GM12878 (cell line): ENCODE measurements at regions not wholly inside any gene's neighbourhood (a gene's known extent, or its start where the extent isn't known, plus 50 kb on each side); places are given as distances from the start of the nearest gene placed in this dataset.

Experiments used
- CHD2 ChIP-seq: IDR thresholded peaks from 2 replicates; pipeline ENCODE4 v1.6.1; 2011; ENCODE audit warnings: low read depth, low read length, improper control_type of control experiment, borderline replicate concordance
- EGR1 ChIP-seq, 2 experiments: IDR thresholded peaks; 1 replicate in 1 of 2; 2 replicates in 1 of 2; pipeline ENCODE4 v1.6.1; 2011 to 2012; ENCODE audit warnings: low read depth in 2 of 2, low read length in 2 of 2, borderline replicate concordance in 1 of 2, mild to moderate bottlenecking in 1 of 2, moderate library complexity in 1 of 2
- EZH2 ChIP-seq: IDR thresholded peaks from 2 replicates; pipeline ENCODE4 v1.6.1; 2012; ENCODE audit warnings: low read depth, mild to moderate bottlenecking, control low read depth, inconsistent platforms, low read length, borderline replicate concordance; ENCODE audit not compliant: control insufficient read depth
- HDAC2 ChIP-seq: fragments of 200-600 bp; sonication (generic); IDR thresholded peaks from 2 replicates; pipeline ENCODE4 v1.6.1; 2017
- HDGF ChIP-seq: fragments of 450-650 bp; IDR thresholded peaks from 2 replicates; pipeline ENCODE4 v1.6.1; 2016; ENCODE audit warnings: antibody characterized with exemption
- KDM1A ChIP-seq: fragments of 200-600 bp; sonication (generic); IDR thresholded peaks from 2 replicates; pipeline ENCODE4 v1.6.1; 2016; ENCODE audit warnings: borderline replicate concordance
- NR2C2 ChIP-seq: IDR thresholded peaks from 2 replicates; pipeline ENCODE4 v1.6.1; 2011; ENCODE audit warnings: borderline replicate concordance, low read depth; ENCODE audit not compliant: control insufficient read depth, insufficient read length
- POLR2A ChIP-seq: IDR thresholded peaks from 2 replicates; pipeline ENCODE4 v1.6.1; 2011; ENCODE audit warnings: low read depth, mild to moderate bottlenecking, low read length
- RBBP5 ChIP-seq: fragments of 200-600 bp; sonication (generic); conservative IDR thresholded peaks from 2 replicates; pipeline ENCODE4 v1.6.1; 2016
- ZSCAN29 ChIP-seq: fragments of 450-650 bp; IDR thresholded peaks from 2 replicates; pipeline ENCODE4 v1.6.1; 2017; ENCODE audit warnings: mild to moderate bottlenecking, moderate library complexity
- TF ChIP-seq, protein P1 (sequence below), 3 experiments: IDR thresholded peaks in 2 of 3; conservative IDR thresholded peaks in 1 of 3; 2 replicates each; pipeline ENCODE4 v1.5.1; 2011; ENCODE audit warnings: low read depth in 3 of 3, low read length in 3 of 3, mild to moderate bottlenecking in 3 of 3, control low read depth in 2 of 3, moderate library complexity in 2 of 3, inconsistent platforms in 1 of 3, mixed read lengths in 1 of 3; ENCODE audit not compliant: control insufficient read depth in 2 of 3, insufficient read depth in 1 of 3; ENCODE audit errors: extremely low read depth in 1 of 3
- TF ChIP-seq, protein P2 (sequence below): IDR thresholded peaks from 2 replicates; pipeline ENCODE4 v1.6.1; 2011; ENCODE audit warnings: low read depth, low read length, improper control_type of control experiment, borderline replicate concordance
- TF ChIP-seq, protein P3 (sequence below): IDR thresholded peaks from 2 replicates; pipeline ENCODE4 v1.6.1; 2011; ENCODE audit warnings: low read depth, mild to moderate bottlenecking, low read length, moderate library complexity, borderline replicate concordance; ENCODE audit errors: extremely low read depth
- TF ChIP-seq, protein P4 (sequence below): fragments of 450-650 bp; IDR thresholded peaks from 2 replicates; pipeline ENCODE4 v1.6.1; 2017; ENCODE audit warnings: mild to moderate bottlenecking, moderate library complexity

- TF ChIP-seq, protein P1, sequence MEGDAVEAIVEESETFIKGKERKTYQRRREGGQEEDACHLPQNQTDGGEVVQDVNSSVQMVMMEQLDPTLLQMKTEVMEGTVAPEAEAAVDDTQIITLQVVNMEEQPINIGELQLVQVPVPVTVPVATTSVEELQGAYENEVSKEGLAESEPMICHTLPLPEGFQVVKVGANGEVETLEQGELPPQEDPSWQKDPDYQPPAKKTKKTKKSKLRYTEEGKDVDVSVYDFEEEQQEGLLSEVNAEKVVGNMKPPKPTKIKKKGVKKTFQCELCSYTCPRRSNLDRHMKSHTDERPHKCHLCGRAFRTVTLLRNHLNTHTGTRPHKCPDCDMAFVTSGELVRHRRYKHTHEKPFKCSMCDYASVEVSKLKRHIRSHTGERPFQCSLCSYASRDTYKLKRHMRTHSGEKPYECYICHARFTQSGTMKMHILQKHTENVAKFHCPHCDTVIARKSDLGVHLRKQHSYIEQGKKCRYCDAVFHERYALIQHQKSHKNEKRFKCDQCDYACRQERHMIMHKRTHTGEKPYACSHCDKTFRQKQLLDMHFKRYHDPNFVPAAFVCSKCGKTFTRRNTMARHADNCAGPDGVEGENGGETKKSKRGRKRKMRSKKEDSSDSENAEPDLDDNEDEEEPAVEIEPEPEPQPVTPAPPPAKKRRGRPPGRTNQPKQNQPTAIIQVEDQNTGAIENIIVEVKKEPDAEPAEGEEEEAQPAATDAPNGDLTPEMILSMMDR (IDR thresholded peaks at IDR 0.05 in 2 of 3, conservative IDR thresholded peaks at IDR 0.05 in 1 of 3; ENCODE audit: control insufficient read depth in 2 of 3, extremely low read depth in 1 of 3, insufficient read depth in 1 of 3, low read depth in 3 of 3, low read length in 3 of 3): no peak
- TF ChIP-seq POLR2A (no peak), RBBP5 (no peak), EZH2 (no peak), KDM1A (no peak), ZSCAN29 (no peak), NR2C2 (no peak), HDGF (no peak), HDAC2 (no peak), CHD2 (no peak), EGR1 (IDR thresholded peaks at IDR 0.05; ENCODE audit: borderline replicate concordance in 1 of 2, low read depth in 2 of 2, low read length in 2 of 2) (no peak)
- TF ChIP-seq, protein P2, sequence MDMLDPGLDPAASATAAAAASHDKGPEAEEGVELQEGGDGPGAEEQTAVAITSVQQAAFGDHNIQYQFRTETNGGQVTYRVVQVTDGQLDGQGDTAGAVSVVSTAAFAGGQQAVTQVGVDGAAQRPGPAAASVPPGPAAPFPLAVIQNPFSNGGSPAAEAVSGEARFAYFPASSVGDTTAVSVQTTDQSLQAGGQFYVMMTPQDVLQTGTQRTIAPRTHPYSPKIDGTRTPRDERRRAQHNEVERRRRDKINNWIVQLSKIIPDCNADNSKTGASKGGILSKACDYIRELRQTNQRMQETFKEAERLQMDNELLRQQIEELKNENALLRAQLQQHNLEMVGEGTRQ: no peak
- TF ChIP-seq, protein P3, sequence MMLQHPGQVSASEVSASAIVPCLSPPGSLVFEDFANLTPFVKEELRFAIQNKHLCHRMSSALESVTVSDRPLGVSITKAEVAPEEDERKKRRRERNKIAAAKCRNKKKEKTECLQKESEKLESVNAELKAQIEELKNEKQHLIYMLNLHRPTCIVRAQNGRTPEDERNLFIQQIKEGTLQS: no peak
- TF ChIP-seq, protein P4, sequence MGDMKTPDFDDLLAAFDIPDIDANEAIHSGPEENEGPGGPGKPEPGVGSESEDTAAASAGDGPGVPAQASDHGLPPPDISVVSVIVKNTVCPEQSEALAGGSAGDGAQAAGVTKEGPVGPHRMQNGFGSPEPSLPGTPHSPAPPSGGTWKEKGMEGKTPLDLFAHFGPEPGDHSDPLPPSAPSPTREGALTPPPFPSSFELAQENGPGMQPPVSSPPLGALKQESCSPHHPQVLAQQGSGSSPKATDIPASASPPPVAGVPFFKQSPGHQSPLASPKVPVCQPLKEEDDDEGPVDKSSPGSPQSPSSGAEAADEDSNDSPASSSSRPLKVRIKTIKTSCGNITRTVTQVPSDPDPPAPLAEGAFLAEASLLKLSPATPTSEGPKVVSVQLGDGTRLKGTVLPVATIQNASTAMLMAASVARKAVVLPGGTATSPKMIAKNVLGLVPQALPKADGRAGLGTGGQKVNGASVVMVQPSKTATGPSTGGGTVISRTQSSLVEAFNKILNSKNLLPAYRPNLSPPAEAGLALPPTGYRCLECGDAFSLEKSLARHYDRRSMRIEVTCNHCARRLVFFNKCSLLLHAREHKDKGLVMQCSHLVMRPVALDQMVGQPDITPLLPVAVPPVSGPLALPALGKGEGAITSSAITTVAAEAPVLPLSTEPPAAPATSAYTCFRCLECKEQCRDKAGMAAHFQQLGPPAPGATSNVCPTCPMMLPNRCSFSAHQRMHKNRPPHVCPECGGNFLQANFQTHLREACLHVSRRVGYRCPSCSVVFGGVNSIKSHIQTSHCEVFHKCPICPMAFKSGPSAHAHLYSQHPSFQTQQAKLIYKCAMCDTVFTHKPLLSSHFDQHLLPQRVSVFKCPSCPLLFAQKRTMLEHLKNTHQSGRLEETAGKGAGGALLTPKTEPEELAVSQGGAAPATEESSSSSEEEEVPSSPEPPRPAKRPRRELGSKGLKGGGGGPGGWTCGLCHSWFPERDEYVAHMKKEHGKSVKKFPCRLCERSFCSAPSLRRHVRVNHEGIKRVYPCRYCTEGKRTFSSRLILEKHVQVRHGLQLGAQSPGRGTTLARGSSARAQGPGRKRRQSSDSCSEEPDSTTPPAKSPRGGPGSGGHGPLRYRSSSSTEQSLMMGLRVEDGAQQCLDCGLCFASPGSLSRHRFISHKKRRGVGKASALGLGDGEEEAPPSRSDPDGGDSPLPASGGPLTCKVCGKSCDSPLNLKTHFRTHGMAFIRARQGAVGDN: no peak
These were observed 296.2 kb upstream of the CDH5 start for GRCh38 chr16:66070140-66070917.
